ENCODE measurements at regions not wholly inside any gene's neighbourhood (a gene's known extent, or its start where the extent isn't known, plus 50 kb on each side); places are given as distances from the start of the nearest gene placed in this dataset.

GRCh38 chr13:73273745-73274144 lies 214.9 kb downstream of the KLF5 start:
- Histone ChIP-seq H3K27ac (ENCODE audit: low read length) (no peak overlapping the region), H3K9me3 (ENCODE audit: low read length) (no peaks in the 10 kb centered on the region), H3K9me2 (ENCODE audit: insufficient read depth, low read length) (no peaks in the 10 kb centered on the region), H3F3A (ENCODE audit: insufficient read depth, low read length, poor library complexity, severe bottlenecking) (no peaks in the 10 kb centered on the region), H3K4me3 (ENCODE audit: low read length) (no peak overlapping the region), H3K9ac (ENCODE audit: low read length) (no peak overlapping the region), H3K79me2 (replicated peaks; ENCODE audit: insufficient read depth, low read length) (no peaks in the 10 kb centered on the region), H3K27me3 (ENCODE audit: insufficient read depth, low read depth, low read length) (no peaks in the 10 kb centered on the region), H4K20me1 (ENCODE audit: insufficient read depth) (no peaks in the 10 kb centered on the region), H3K4me2 (ENCODE audit: low read length) (no peak overlapping the region), H3K36me3 (ENCODE audit: insufficient read depth, low read length) (no peaks in the 10 kb centered on the region), H2AFZ (ENCODE audit: low read depth, low read length) (no peak overlapping the region)
- TF ChIP-seq TAF1 (IDR thresholded peaks at IDR 0.05; ENCODE audit: low read depth) (no peak), MXI1 (conservative IDR thresholded peaks at IDR 0.05; ENCODE audit: poor library complexity, severe bottlenecking) (no peak)

GRCh38 chr13:73273276-73273675 lies 214.5 kb downstream of the KLF5 start:
- Histone ChIP-seq H3K36me3 (ENCODE audit: insufficient read depth, low read length) (no peaks in the 10 kb centered on the region), H3K79me2 (replicated peaks; ENCODE audit: insufficient read depth, low read length) (no peaks in the 10 kb centered on the region), H3K9ac (ENCODE audit: low read length) (no peak overlapping the region), H3K9me2 (ENCODE audit: insufficient read depth, low read length) (no peaks in the 10 kb centered on the region), H3F3A (ENCODE audit: insufficient read depth, low read length, poor library complexity, severe bottlenecking) (no peaks in the 10 kb centered on the region), H2AFZ (ENCODE audit: low read depth, low read length) (no peak overlapping the region), H3K27ac (ENCODE audit: low read length) (no peak overlapping the region), H4K20me1 (ENCODE audit: insufficient read depth) (no peaks in the 10 kb centered on the region), H3K27me3 (ENCODE audit: insufficient read depth, low read depth, low read length) (no peaks in the 10 kb centered on the region), H3K4me3 (ENCODE audit: low read length) (no peak overlapping the region), H3K4me2 (ENCODE audit: low read length) (no peak overlapping the region), H3K9me3 (ENCODE audit: low read length) (no peaks in the 10 kb centered on the region)
- no peak for TF ChIP-seq SMC3 (conservative IDR thresholded peaks at IDR 0.05; ENCODE audit: poor library complexity)
- no peak for TF ChIP-seq REST (IDR thresholded peaks at IDR 0.05; ENCODE audit: borderline replicate concordance)
- TF ChIP-seq CTCF (IDR thresholded peaks at IDR 0.05; ENCODE audit: poor library complexity, severe bottlenecking) = no peak
- TF ChIP-seq EP300 (conservative IDR thresholded peaks at IDR 0.05; ENCODE audit: poor library complexity, severe bottlenecking) = no peak
- no peak for TF ChIP-seq MXI1 (conservative IDR thresholded peaks at IDR 0.05; ENCODE audit: poor library complexity, severe bottlenecking)

GRCh38 chr13:73272831-73273230 lies 214.0 kb downstream of the KLF5 start:
- H3K4me3 ChIP-seq (ENCODE audit: low read length) = no peak overlapping the region
- H3K36me3 ChIP-seq (ENCODE audit: insufficient read depth, low read length) = no peaks in the 10 kb centered on the region
- no peaks in the 10 kb centered on the region for H3K9me3 ChIP-seq (ENCODE audit: low read length)
- no peak for TF ChIP-seq TAF1 (IDR thresholded peaks at IDR 0.05; ENCODE audit: low read depth)
- no peak for TF ChIP-seq POLR2AphosphoS5 (IDR thresholded peaks at IDR 0.05)
- TF ChIP-seq MXI1 (conservative IDR thresholded peaks at IDR 0.05; ENCODE audit: poor library complexity, severe bottlenecking) = no peak
- no peak for TF ChIP-seq REST (IDR thresholded peaks at IDR 0.05; ENCODE audit: borderline replicate concordance)
- TF ChIP-seq RAD21 (conservative IDR thresholded peaks at IDR 0.05) = no peak
- TF ChIP-seq SMC3 (conservative IDR thresholded peaks at IDR 0.05; ENCODE audit: poor library complexity) = no peak
- no peak for TF ChIP-seq EP300 (conservative IDR thresholded peaks at IDR 0.05; ENCODE audit: poor library complexity, severe bottlenecking)
- no peaks in the 10 kb centered on the region for H3K79me2 ChIP-seq (replicated peaks; ENCODE audit: insufficient read depth, low read length)
- H3F3A ChIP-seq (ENCODE audit: insufficient read depth, low read length, poor library complexity, severe bottlenecking) = no peaks in the 10 kb centered on the region
- no peaks in the 10 kb centered on the region for H3K27me3 ChIP-seq (ENCODE audit: insufficient read depth, low read depth, low read length)
- no peak overlapping the region for H2AFZ ChIP-seq (ENCODE audit: low read depth, low read length)
- no peak overlapping the region for H3K4me2 ChIP-seq (ENCODE audit: low read length)
- H3K27ac ChIP-seq (ENCODE audit: low read length) = no peak overlapping the region
- H3K9me2 ChIP-seq (ENCODE audit: insufficient read depth, low read length) = no peaks in the 10 kb centered on the region
- no peaks in the 10 kb centered on the region for H4K20me1 ChIP-seq (ENCODE audit: insufficient read depth)
- no peak overlapping the region for H3K9ac ChIP-seq (ENCODE audit: low read length)

Measured in neural cell (in vitro differentiated cells).